GM21423 (cell line): ENCODE measurements at regions not wholly inside any gene's neighbourhood (a gene's known extent, or its start where the extent isn't known, plus 50 kb on each side); places are given as distances from the start of the nearest gene placed in this dataset.

Source experiments
- ATAC-seq: cut with Tn5 transposase; IDR thresholded peaks from one replicate; pipeline ENCODE4 v1.9.1; 2021; ENCODE audit warnings: mild to moderate bottlenecking, moderate library complexity; ENCODE audit not compliant: unreplicated experiment

DNA sequence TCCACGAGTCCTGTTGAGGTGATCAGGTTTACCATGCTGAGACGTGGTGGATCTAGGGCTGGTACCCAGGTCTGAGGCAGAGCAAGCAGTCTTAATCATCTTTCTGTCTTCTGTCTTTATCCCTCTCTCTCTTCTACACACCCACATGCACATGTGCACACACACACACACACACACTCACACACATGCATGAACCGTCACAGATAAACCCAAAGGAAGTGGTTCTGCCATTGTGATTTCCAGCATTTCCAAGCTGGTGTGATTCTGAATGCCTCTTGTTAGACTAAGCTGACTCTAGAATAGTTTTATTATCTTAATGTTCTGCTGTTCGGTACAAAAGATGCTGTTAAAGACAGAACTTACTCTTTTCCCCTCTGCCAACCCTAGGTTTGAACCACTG is 411.8 kb upstream of the SALL1 start:
- no peak for ATAC-seq

DNA sequence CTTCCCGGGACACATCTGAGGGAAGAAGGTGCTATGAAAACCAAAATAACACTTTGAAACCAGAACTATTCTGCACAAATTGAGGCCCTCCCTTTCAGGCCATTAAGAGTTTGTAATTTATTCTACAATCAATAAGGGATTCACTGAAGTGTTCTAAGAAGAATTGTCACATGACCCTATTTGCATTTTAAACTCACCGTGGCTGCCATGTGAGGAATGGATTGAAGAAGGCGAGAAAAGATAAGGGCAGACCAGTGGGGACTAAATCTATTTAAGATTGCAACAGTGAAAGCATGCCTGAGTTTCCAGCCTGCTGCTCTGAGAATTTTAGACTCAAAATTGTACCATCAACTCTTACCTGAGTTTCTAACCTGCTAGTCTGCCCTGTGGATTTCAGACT is 408.8 kb upstream of the SALL1 start:
- no peak for ATAC-seq

DNA sequence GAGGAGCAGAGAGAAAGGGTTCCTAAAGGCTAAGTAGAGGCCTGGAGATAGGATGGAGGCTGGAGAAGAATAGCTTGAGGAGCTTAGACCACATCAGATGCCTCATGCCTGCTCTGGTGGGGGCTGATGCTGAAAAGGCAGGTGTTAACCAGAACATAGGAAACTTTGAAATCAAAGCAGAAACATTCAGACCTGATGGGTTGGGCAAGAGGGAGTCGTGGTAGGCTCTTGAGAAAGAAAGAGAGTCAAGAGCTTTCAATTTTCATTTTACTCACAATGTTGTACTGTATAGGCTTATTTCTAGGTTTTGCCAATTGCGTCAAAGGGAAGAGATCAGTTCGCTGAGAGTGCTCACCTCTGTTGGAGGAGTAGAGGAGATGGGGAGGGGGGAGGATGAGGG is 406.6 kb upstream of the SALL1 start:
- no peak for ATAC-seq

DNA sequence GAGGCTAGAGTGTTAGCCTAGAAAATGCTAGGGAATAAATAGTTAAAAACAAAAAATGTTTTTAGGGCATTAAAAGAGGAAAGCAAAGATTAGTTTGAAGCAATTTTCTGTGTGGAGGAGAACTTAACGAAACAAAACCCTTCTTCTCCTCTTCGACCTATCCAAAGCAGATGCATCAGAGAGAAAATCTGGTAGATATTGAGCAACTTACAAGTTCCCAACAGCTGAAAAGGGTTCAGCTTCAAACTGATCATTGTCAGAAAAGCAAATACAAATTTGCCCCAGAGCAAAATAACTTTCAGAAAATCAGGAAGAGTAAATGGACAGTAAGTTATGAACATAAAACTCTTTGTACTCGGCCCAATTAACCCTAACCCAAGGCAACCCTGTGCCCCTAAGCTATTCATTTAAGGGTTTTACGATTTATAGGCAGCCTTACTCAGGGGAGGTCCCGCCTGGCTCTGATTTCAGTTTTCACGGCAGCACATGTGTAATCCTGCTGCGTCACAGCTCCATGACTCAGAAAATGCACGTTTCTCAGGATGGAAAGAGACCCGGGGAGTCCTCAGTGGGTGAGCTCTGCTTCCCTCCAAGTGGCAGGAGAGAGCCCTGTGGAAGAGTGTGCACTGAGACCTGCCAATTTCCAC is 405.7 kb upstream of the SALL1 start:
- ATAC-seq = no peak

DNA sequence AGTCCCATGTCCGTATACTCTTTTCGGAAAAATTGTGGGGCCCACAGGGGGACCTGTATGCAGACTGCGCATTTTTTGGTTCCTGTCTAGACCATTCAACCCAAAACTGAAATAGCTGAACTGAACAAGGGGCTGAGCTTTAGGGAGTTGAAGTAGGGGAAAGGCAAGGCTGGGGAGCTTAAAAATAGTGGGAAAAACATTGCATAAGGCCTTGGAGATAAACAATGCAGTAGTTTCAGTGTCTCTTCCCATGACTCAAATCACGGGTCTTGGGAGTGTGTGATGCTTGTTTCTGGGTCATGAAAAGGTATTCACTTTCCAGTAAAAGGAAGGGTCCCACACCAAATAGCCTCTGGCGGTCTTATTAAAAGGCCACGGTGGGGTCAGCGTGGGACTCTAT is 402.8 kb upstream of the SALL1 start:
- ATAC-seq = no peak

DNA sequence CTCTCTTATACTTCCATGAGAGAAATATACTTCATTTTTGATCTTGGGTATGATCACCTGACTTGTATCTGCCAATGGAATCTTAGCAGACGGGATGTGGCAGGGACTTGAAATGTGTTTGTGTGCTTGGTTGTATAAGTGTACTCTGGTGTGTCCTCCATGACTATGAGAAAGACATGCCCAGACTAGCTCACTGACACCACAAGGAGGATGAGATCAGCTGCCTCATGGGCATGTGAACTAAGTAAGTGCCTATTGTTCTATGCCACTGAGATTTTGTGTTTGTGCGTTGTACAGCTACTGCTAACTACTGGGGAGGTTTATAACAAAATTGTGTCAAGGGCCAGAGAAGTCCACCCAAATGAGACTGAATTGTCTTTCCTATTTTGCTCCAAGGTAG is 402.2 kb upstream of the SALL1 start:
- ATAC-seq = no peak

DNA sequence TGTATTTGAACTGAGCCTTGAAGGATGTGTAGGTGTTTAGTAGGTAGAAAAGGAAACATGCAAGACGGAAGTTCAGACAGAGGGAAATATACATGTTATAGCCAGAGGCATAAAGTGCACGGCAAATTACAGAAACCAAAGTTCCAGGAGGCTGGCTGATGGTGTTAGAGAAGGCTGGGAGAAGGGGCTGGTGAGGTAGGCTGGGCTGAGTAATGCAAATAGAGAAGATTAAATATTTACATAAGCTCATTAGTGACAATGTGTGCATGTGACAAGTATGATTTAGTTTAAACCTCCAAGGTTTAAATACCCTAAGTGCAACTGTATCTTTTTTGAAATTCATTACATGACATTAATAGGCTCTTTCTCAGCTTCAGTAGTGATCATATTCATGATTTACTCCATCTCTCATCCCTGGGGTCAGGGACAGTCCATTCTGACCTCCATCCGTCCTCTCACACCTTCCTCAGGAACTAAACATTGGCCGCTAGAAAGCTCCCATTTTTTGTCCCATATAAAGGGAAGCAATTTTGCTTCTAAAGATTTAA is 399.8 kb upstream of the SALL1 start:
- no peak for ATAC-seq

DNA sequence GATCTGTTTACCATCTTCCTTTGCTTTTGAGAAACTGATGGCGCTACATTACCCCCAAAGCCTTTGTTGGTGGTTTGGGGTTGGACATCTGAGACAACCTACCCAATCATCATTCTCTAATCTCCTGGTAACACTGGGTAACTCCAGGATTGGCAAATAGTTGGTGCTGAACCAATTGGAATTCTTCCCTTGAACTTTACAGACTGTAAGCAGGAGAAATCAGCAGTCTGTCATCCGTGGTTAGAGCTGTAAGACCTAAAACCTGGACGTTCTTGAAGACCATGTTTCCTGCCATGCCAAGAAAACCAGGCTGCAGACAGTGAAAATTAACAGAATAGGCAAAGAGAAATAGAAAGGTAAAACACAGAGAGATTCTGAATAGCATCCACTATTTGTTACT is 398.8 kb upstream of the SALL1 start:
- no peak for ATAC-seq

DNA sequence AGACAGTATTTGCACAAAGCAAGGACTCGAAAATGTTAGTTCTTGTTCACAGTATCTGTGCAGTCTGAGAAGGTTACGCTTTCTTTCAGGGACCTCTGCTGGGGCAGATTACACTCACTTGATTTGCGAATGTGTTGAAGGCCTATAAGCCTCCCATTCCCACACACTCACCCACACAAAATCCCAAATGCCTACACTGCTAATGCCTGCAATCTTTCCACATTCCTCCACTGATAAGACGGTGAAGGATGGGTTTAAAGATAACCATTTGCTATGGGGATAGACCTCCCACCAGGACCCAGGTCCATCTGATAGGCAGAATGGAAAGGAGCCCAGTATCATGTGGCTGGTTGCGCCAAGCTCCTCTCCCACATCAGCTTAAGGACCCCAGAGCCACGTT is 394.9 kb upstream of the SALL1 start:
- ATAC-seq = no peak

DNA sequence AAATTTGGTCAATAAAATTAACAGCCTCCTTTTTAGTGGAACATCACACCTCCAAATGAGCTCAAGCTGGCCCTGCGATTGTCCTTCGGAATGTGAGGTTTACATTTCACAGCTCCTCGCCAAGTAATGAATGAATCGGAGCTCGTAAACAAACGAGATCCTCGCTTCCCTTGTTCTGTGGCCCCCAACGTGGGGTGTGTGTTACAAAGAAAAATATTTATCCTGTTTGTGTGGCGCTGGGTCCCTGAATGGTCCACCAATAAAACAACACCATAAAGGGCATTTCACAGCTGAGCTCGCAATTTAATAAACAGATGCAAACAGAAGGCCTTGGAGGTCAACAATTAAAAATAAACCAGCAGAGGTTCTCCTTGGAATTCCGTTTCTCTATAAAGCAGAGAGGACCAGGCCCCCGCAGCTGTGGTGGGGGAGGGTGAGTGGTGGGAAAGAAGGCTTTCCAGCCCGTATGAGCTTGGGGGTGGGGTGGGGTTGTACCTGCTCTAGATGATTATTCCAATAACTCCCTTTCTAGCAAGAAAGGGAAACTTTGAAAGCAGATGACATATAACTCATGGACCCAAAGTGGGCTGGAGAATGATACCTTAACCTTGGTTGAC is 393.9 kb upstream of the SALL1 start:
- ATAC-seq = no peak

DNA sequence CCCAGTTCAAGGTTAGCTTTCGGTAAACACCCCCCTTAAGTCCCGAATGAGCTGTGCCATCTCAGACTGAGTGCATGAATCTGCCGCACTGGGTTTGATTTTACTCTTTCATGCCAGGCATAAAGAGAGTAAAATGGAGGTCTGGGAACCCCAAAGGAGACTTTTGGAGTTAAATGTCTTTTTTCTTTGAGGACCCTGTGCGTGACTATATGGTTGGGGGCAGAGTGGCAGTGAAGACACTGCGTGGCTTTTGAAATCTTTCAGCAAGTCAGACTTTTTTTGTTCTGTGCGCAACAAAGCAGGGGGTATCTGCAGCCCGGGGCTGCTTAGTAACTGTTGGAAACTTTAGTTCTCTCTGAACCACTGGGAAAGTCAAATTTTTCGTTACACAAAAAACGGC is 392.9 kb upstream of the SALL1 start:
- no peak for ATAC-seq

DNA sequence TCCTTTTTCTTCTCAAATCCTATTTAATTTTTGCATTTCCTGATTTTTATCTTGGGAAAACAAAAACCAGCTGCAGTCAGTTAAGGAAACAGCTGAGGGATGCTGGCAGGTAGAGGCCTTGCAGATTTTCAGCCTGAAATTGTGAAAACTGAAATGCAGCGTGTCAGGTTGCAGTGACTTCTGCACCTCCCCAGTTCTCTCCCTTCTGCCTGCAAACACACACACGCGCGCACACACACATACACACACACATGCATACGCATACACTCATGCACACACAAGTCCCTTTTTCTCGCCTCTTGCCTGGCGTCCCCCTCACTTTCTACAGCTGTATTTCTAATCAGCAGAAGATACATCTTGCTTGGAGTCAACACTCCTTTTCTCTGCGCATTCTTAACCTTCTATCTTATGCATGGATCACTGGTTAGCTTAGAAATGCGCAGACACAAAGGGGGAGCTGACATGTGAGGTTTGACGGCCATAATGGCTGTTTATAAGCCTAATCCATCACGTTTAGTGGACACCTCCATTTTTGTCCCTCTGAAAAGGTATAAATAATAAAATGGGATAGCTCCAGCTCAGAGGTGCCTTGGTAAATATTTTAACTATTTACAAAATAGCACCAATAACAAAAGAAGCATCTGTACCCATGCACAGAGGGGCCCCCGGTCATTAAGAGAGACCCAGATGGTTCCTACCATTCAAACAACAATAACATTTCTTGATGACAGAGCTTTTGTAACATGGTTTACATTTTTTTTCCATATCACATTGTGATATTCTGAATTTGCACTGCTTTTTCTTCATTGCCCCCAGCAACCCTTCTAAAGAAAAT is 392.1 kb upstream of the SALL1 start:
- no peak for ATAC-seq

DNA sequence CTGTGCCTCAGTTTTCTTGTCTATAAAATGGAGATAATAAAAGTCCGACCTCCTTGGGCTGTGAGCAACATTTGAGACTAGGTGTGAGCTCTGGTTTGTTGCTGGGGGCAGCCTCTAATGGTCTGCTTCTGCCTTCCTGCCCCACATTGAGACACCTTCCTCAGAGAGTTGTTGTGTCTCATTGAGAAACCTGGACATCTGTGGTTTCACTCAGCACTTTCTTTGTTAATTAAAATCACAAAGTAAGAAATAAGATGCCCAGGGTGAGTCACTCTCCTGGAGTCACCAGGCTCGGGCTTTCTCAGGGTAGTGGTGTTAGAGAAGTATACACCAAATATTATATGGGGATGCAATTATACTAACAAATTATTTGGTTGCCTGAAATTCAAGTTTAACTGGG is 389.2 kb upstream of the SALL1 start:
- ATAC-seq = no peak

DNA sequence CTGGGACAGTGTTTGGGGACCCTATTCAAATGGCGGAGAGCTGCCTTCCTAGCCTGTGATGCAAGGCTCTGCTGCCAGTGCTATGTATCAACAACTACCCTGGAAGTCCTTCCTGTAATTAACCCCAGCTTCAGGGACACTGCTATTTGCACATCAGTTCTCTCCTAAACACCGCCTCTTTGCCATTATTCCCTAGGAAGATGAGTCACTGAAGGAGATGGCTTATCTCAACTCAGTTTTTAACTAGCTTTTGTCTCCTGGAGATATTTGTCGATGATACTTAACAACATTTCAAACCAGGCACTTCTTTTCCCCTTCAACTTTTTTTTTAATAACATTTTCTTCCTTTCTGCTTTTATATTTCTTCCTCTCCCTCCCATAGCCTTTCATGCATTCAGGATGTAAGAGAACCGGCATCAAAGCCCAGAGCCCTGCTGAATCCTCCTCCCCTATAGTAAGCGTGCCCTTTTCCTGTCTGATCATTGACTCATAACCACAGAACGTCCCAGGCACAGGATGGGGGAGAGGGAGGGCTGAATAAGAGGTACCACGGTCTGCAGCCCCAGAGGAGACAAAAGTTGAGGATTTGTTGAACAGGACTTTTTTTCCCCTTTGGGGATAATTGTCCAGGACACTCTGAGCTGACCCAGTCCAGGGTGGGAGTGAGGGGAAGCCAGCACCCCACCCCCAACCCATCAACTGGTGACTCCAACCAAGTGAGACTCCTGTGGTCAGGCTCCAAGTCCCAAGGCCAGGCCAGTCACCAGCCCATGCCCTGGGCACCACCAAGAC is 387.8 kb upstream of the SALL1 start:
- no peak for ATAC-seq

DNA sequence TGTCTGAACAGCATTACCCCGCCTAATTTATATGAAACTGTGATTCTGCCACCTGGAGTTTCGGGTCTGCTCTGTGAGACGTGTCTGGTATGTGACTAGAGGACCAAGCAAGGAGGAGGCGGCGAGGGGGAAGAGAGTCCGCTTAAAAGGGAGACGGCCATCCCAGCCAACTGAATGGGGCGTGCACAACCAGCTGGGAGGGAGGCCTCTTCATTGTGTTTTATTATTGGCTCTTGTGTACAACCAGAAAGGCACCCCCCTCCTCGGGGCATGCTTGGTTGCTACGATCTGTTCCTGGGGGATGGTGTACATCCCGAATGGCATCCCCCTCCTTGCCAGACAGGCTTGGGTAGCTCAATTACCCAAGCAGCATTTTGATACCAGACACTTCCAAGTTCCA is 384.5 kb upstream of the SALL1 start:
- ATAC-seq = no peak

DNA sequence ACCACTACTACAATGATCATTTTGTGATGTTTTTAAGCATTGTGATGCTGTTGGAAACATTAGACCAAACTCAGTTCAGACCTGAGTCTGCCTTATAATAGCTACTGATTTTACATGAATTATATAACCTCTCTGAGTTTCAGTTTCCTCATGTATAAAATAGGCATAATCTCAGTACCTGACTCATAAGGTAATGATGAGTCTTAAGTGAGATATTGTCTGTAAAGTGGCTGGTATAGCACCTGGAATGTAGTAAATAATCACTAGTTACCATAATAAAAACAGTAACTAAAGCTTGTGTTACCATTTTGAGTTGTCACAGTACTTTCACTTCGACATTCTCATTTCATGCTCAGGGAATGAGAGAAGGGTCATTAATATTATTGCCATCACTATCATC is 381.5 kb upstream of the SALL1 start:
- ATAC-seq = no peak

DNA sequence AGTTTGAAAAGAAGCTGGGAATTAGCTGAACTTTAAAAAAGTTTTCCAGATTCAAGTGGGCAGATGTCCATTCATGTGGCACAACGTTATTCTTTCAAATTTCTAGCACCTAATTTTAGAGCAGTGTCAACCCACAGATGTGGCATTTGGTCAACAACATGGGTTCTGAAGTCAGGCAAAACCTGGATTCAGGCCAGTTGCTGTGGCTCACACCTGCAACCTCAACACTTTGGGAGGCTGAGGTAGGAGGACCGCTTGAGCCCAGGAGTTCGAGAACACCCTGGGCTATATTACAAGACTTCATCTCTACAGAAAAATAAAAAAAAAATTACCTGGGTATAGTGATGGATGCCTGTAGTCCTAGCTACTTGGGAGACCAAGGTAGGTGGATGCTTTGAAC is 380.2 kb upstream of the SALL1 start:
- ATAC-seq = no peak

DNA sequence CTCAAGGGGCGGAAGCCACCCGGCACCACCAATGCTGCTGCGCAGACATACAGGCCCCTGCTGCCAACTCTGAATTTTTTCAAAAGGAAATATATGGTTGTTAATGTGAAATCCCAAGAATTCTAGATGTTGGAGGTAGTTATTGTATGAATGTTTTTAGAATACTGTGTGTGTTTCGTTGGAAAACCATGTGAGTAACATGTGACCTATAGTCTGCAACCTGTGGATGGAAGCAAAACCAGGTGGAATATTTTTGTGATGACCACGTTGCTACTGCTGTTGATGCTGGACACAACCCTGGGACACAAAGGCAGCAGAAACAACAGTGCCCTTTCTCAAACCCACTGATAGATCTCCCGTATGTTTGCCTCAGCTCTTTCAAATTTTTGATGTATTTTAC is 376.3 kb upstream of the SALL1 start:
- ATAC-seq = no peak

DNA sequence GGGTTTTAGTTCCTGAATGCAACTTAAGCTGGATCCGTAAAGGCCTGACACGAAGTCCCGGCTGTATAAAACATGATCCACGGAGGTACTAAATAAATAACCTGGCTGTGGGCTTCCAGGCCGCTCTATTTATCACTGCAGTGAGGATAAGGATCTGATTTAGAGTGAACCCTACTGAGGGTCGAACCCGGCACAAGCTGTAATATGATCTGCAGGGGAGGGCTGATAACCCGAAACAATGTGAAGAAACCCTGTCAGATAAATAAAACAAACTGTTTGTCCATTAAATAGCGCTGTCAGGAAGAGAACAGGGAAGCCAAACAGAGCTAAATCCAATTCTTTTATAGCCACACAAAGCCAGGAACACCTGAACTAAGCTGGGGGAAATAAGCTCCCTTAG is 375.6 kb upstream of the SALL1 start:
- no peak for ATAC-seq

DNA sequence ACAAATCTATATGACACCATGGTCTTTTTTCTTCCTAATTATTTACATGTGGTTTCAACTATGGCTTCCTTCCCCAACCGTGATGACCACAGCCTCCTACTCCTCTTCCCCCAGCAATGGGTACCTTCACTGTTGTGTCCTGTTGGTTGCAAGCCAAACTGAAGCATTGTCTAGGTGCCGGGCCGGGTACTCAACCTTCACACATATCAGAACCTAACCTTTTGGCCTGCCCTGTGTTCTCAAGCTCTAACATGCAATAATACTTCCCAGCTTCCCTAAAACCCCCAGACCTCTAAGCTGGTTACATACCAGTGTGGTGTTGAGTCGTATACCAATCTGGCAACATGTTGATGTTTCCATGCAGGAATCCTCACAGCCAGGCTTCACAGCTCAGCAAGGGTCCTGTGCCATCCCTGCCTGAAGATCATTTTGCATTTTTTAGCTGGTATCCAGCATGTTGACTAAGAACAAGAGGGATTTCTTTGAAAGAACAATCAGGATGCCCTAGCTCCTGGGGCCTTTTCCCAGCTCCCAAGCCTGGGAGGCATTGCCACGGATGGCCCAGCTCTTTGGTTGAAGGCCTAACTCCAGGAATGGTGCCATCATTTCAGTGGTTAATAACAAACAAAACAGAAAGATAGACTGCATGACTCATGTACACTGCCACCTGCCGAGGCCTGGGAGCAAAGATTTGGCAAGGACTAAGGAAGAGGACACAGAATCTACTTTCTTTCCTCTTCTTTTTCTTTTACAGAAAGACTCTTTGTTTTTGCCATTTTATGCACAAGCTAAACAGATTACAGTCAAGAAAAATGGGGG is 373.7 kb upstream of the SALL1 start:
- ATAC-seq = no peak
